ENCODE measurements at regions not wholly inside any gene's neighbourhood (a gene's known extent, or its start where the extent isn't known, plus 50 kb on each side); places are given as distances from the start of the nearest gene placed in this dataset.

DNA sequence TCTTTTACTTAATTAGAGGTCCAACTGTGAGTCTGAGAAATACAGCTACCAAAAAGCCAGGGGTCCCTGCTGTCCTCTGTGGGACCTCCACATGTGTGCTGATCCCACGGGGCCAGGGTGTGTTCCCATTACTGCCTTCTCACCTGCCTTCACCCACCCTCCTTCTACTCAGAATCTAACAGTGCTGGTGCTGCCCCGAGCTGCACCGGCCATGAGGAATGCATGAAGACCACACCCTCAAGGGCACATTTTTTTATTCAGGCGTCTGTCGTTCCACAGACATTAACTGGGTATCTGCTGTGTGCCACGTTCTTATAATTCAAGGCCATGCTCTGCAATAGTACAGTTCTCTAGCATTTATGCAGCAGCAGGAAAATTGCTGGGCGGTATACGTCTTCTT, 188.5 kb upstream of the PFKP start:
- TF ChIP-seq, protein P1, sequence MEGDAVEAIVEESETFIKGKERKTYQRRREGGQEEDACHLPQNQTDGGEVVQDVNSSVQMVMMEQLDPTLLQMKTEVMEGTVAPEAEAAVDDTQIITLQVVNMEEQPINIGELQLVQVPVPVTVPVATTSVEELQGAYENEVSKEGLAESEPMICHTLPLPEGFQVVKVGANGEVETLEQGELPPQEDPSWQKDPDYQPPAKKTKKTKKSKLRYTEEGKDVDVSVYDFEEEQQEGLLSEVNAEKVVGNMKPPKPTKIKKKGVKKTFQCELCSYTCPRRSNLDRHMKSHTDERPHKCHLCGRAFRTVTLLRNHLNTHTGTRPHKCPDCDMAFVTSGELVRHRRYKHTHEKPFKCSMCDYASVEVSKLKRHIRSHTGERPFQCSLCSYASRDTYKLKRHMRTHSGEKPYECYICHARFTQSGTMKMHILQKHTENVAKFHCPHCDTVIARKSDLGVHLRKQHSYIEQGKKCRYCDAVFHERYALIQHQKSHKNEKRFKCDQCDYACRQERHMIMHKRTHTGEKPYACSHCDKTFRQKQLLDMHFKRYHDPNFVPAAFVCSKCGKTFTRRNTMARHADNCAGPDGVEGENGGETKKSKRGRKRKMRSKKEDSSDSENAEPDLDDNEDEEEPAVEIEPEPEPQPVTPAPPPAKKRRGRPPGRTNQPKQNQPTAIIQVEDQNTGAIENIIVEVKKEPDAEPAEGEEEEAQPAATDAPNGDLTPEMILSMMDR (IDR thresholded peaks at IDR 0.05): no peak
- no peak for TF ChIP-seq EZH2 (IDR thresholded peaks at IDR 0.05; ENCODE audit: borderline replicate concordance, insufficient read depth, low read depth, low read length, poor library complexity, severe bottlenecking)

Measured in B cell (primary cell).